ENCODE measurements at regions not wholly inside any gene's neighbourhood (a gene's known extent, or its start where the extent isn't known, plus 50 kb on each side); places are given as distances from the start of the nearest gene placed in this dataset.

DNA sequence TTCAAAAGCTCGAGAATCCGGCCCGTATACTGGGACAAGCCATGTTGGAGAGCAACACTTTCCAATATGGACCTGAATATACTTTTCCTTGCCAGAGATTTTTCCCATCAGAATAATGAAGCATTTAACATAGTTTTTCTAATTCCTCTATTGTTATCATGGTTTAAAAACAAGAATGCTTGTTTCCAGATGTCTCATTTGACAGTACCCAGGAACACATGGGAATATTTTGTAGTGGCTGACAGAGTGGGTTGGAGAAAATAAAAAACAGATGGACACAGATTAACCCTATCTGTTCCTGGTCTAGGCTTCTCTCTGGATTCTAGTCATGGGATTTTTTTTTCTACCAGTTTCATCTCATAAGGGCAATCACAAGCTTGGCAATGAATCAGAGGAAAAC lies 164.8 kb upstream of the CEP162 start:
- TF ChIP-seq POLR2AphosphoS5 (IDR thresholded peaks at IDR 0.05) (no peak), CTCF (IDR thresholded peaks at IDR 0.05) (no peak)

Data from gastroesophageal sphincter (tissue), 3 donors.